ENCODE measurements at regions not wholly inside any gene's neighbourhood (a gene's known extent, or its start where the extent isn't known, plus 50 kb on each side); places are given as distances from the start of the nearest gene placed in this dataset.

- TF ChIP-seq, protein P1, sequence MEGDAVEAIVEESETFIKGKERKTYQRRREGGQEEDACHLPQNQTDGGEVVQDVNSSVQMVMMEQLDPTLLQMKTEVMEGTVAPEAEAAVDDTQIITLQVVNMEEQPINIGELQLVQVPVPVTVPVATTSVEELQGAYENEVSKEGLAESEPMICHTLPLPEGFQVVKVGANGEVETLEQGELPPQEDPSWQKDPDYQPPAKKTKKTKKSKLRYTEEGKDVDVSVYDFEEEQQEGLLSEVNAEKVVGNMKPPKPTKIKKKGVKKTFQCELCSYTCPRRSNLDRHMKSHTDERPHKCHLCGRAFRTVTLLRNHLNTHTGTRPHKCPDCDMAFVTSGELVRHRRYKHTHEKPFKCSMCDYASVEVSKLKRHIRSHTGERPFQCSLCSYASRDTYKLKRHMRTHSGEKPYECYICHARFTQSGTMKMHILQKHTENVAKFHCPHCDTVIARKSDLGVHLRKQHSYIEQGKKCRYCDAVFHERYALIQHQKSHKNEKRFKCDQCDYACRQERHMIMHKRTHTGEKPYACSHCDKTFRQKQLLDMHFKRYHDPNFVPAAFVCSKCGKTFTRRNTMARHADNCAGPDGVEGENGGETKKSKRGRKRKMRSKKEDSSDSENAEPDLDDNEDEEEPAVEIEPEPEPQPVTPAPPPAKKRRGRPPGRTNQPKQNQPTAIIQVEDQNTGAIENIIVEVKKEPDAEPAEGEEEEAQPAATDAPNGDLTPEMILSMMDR (IDR thresholded peaks at IDR 0.05; ENCODE audit: low read depth, low read length): no peak
- H3K27ac ChIP-seq (ENCODE audit: low read length): no peak overlapping the region
- no peaks in the 10 kb centered on the region for H3K36me3 ChIP-seq (replicated peaks; ENCODE audit: low read depth, low read length)
- H3K27me3 ChIP-seq (ENCODE audit: low read depth, low read length): no peaks in the 10 kb centered on the region
- no peak overlapping the region for H2AFZ ChIP-seq (ENCODE audit: low read depth, low read length)
- H3K4me3 ChIP-seq (ENCODE audit: low read length): no peak overlapping the region
- peaks cover 6% of the 10 kb centered on the region for H3K4me1 ChIP-seq (ENCODE audit: low read length)
- no peaks in the 10 kb centered on the region for H3K9me3 ChIP-seq (ENCODE audit: insufficient read depth, low read length)
- H4K20me1 ChIP-seq (ENCODE audit: insufficient read depth, low read length): no peaks in the 10 kb centered on the region
- no peaks in the 10 kb centered on the region for H3K79me2 ChIP-seq (ENCODE audit: low read length)
- H3K9ac ChIP-seq (ENCODE audit: low read length): no peak overlapping the region
- no peak overlapping the region for H3K4me2 ChIP-seq (ENCODE audit: low read length)
These were observed 61.3 kb upstream of the NFKB1 start for GRCh38 chr4:102439812-102440211.

DNA sequence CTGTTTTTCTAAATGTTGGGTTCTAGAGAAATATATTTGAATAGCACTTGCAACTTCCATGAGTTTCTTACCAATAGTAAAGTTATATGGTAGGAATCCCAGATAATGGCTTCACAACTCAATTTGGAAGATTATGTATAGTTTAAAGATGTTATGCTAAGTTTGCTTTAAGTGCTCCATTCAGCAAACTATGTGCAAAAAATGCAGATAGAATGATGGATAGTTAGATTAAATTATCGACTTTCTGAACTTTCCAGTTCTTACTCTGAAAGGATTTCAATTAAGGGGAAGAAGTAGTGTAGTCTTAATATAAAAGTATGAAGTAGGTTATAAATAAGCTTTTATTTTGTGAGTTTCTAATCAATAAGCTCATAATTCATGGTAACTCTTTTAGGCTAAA lies 60.7 kb upstream of the NFKB1 start:
- Histone ChIP-seq H3K27ac (ENCODE audit: low read length) (no peak overlapping the region), H3K27me3 (ENCODE audit: low read depth, low read length) (no peaks in the 10 kb centered on the region), H3K9me3 (ENCODE audit: insufficient read depth, low read length) (no peaks in the 10 kb centered on the region), H2AFZ (ENCODE audit: low read depth, low read length) (no peak overlapping the region), H4K20me1 (ENCODE audit: insufficient read depth, low read length) (no peaks in the 10 kb centered on the region), H3K4me3 (ENCODE audit: low read length) (no peak overlapping the region), H3K79me2 (ENCODE audit: low read length) (no peaks in the 10 kb centered on the region), H3K4me2 (ENCODE audit: low read length) (no peak overlapping the region), H3K4me1 (ENCODE audit: low read length) (peaks cover 6% of the 10 kb centered on the region), H3K9ac (ENCODE audit: low read length) (no peak overlapping the region), H3K36me3 (replicated peaks; ENCODE audit: low read depth, low read length) (no peaks in the 10 kb centered on the region)
- no peak for TF ChIP-seq EZH2phosphoT487 (IDR thresholded peaks at IDR 0.05; ENCODE audit: low read depth)
- TF ChIP-seq, protein P1 (IDR thresholded peaks at IDR 0.05; ENCODE audit: low read depth, low read length): no peak

DNA sequence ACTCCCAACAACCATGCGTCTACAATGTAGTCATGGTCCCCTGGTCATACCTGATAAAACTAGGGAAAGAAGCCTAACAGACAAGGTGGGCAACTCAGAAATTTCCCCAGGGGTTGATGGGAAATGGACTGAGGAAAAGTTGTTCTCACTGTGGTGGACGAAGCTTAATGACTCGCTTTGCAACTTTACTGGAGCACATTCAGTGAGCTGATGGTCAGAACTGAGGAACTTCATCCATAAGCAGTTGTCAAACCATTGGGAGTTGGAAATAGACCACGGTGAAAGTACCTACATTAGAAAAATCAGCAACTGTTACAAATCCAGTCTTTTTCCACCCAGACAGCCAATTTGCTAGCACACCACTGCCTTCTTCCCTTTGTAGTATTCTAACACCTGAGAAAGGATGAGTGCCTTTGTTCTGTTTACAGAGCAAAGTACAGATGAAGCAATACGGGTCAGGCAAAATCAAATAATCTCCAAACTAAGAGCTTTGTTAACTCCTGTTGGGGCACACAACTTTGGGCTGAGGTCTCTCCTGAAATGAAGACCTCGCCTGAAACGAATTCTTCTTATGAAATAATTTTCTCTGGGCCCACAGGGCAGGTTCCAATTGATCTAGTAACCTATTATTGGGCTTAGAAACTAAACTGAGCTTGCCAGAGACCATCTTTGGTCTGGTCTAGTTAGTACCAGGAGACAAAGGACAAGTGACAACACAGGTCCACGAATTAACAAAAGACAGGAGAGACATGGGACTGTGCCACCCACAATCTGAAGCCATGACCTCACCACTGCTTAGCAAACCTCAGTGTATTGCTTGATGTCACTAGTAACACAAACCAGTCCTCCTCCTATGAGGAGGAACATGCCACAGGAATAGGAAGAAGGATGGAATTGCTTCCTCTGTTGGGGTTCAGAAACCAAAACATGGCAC lies 58.9 kb upstream of the NFKB1 start:
- peaks cover 6% of the 10 kb centered on the region for H3K4me1 ChIP-seq (ENCODE audit: low read length)
- no peak overlapping the region for H3K9ac ChIP-seq (ENCODE audit: low read length)
- H3K79me2 ChIP-seq (ENCODE audit: low read length): no peaks in the 10 kb centered on the region
- H3K9me3 ChIP-seq (ENCODE audit: insufficient read depth, low read length): no peaks in the 10 kb centered on the region
- H4K20me1 ChIP-seq (ENCODE audit: insufficient read depth, low read length): no peaks in the 10 kb centered on the region
- TF ChIP-seq EZH2phosphoT487 (IDR thresholded peaks at IDR 0.05; ENCODE audit: low read depth): no peak
- TF ChIP-seq, protein P1 (IDR thresholded peaks at IDR 0.05; ENCODE audit: low read depth, low read length): no peak
- no peaks in the 10 kb centered on the region for H3K27me3 ChIP-seq (ENCODE audit: low read depth, low read length)
- no peak overlapping the region for H2AFZ ChIP-seq (ENCODE audit: low read depth, low read length)
- H3K4me3 ChIP-seq (ENCODE audit: low read length): no peak overlapping the region
- no peak overlapping the region for H3K27ac ChIP-seq (ENCODE audit: low read length)
- H3K4me2 ChIP-seq (ENCODE audit: low read length): no peak overlapping the region
- no peaks in the 10 kb centered on the region for H3K36me3 ChIP-seq (replicated peaks; ENCODE audit: low read depth, low read length)

DNA sequence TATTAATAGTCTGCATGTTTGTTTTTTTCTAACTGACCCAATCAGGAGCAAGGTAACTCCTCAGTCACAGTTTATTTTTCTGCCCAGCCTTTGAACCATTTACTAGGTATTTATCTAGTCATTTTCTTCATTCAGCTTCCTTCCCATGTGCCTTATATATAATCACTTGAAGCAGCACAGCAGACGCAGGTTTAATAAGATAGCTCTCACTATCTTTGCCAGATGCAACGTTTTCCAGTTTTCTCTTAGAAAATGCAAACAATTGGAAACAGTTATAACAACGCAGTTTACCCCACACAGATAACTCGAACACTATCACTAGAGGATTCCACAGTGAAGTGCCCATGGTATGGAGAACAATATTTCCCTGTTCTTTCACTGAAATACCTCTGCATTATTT lies 56.4 kb upstream of the NFKB1 start:
- Histone ChIP-seq H3K9me3 (ENCODE audit: insufficient read depth, low read length) (no peaks in the 10 kb centered on the region), H3K4me1 (ENCODE audit: low read length) (no peaks in the 10 kb centered on the region), H3K9ac (ENCODE audit: low read length) (no peak overlapping the region), H4K20me1 (ENCODE audit: insufficient read depth, low read length) (no peaks in the 10 kb centered on the region), H3K27ac (ENCODE audit: low read length) (no peak overlapping the region), H3K27me3 (ENCODE audit: low read depth, low read length) (no peaks in the 10 kb centered on the region), H3K36me3 (replicated peaks; ENCODE audit: low read depth, low read length) (no peaks in the 10 kb centered on the region), H3K4me3 (ENCODE audit: low read length) (no peak overlapping the region), H2AFZ (ENCODE audit: low read depth, low read length) (no peak overlapping the region), H3K4me2 (ENCODE audit: low read length) (no peak overlapping the region), H3K79me2 (ENCODE audit: low read length) (no peaks in the 10 kb centered on the region)
- TF ChIP-seq, protein P1 (IDR thresholded peaks at IDR 0.05; ENCODE audit: low read depth, low read length): no peak
- no peak for TF ChIP-seq EZH2phosphoT487 (IDR thresholded peaks at IDR 0.05; ENCODE audit: low read depth)

Data from OCI-LY3 (cell line).